ENCODE measurements at regions not wholly inside any gene's neighbourhood (a gene's known extent, or its start where the extent isn't known, plus 50 kb on each side); places are given as distances from the start of the nearest gene placed in this dataset.

DNA sequence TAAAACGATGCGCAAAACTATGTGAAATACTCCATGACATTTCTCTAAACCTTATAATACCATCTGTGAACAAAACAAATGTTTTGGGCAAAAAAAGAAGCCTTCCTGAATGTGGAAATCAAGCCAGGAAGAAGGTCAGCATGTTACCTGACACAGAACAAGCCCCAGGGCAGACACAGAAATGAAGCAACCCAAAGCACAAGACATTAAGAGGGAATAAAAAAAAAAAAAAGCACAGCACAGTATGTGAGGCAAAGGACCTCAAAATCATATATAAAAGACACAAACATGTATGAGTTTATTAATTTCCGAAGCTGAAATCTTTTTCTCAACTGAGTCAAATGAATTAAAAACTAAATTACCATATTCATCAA, 161.8 kb downstream of the SKIDA1 start:
- TF ChIP-seq CTCF (optimal IDR thresholded peaks at IDR 0.05 in 1 of 3, IDR thresholded peaks at IDR 0.05 in 1 of 3, conservative IDR thresholded peaks at IDR 0.05 in 1 of 3; ENCODE audit: extremely low read depth in 1 of 3, insufficient read depth in 2 of 3, low read length in 3 of 3) (no peak), EZH2 (IDR thresholded peaks at IDR 0.05; ENCODE audit: low read length) (no peak)

All from keratinocyte (primary cell).